ACHN (cell line): ENCODE measurements at regions not wholly inside any gene's neighbourhood (a gene's known extent, or its start where the extent isn't known, plus 50 kb on each side); places are given as distances from the start of the nearest gene placed in this dataset.

Experiments
- DNase-seq: peaks from one replicate; pipeline ENCODE4 v3.0.0-alpha.2; 2015
- in situ Hi-C: cut with HindIII; loops from 2 replicates; pipeline ENCODE4 v1.10.0; 2017; ENCODE audit warnings: low sequenced_read_pairs, low pct_ligation_motif_present, low pct_unique_long_range_greater_than_20kb

GRCh38 chr1:5343256-5344020 is 648.8 kb downstream of the NPHP4 start:
- in situ Hi-C loops = no loop called here
- no peak for DNase-seq

- no peak for DNase-seq
- in situ Hi-C loops = no loop called here
Observed at GRCh38 chr1:5342830-5343229, 649.4 kb downstream of the NPHP4 start.

GRCh38 chr1:5342172-5342571 is 650.1 kb downstream of the NPHP4 start:
- in situ Hi-C loops = no loop called here
- no peak for DNase-seq

- DNase-seq = no peak
- in situ Hi-C loops = no loop called here
Observed at GRCh38 chr1:5341471-5341870, 650.8 kb downstream of the NPHP4 start.

- in situ Hi-C loops = no loop called here
- no peak for DNase-seq
Observed at GRCh38 chr1:5340560-5341130, 651.6 kb downstream of the NPHP4 start.

- in situ Hi-C loops = no loop called here
- no peak for DNase-seq
Observed at GRCh38 chr1:5338466-5338865, 653.8 kb downstream of the NPHP4 start.

- in situ Hi-C loops = no loop called here
- DNase-seq = no peak
Observed at GRCh38 chr1:5333291-5333690, 658.9 kb downstream of the NPHP4 start.

- in situ Hi-C loops = no loop called here
- DNase-seq = no peak
Observed at GRCh38 chr1:5331101-5331500, 661.1 kb downstream of the NPHP4 start.

- in situ Hi-C loops = no loop called here
- DNase-seq = no peak
Observed at GRCh38 chr1:5329068-5329739, 663.0 kb downstream of the NPHP4 start.

GRCh38 chr1:5324883-5325282 is 667.3 kb downstream of the NPHP4 start:
- DNase-seq = no peak
- in situ Hi-C loops = no loop called here

- in situ Hi-C loops = no loop called here
- DNase-seq = no peak
Observed at GRCh38 chr1:5318143-5318816, 663.9 kb downstream of the AJAP1 start.

- no peak for DNase-seq
- in situ Hi-C loops = no loop called here
Observed at GRCh38 chr1:5317391-5317790, 663.0 kb downstream of the AJAP1 start.

GRCh38 chr1:5312862-5313261 is 658.5 kb downstream of the AJAP1 start:
- DNase-seq = no peak

GRCh38 chr1:5312293-5312674 is 657.9 kb downstream of the AJAP1 start:
- in situ Hi-C loops = no loop called here
- no peak for DNase-seq

More at GRCh38 chr1:5312862-5313261, 658.5 kb downstream of the AJAP1 start:
- in situ Hi-C loops = no loop called here

GRCh38 chr1:5311634-5312292 is 657.4 kb downstream of the AJAP1 start:
- in situ Hi-C loops = no loop called here
- no peak for DNase-seq

GRCh38 chr1:5311147-5311546 is 656.7 kb downstream of the AJAP1 start:
- in situ Hi-C loops = no loop called here
- no peak for DNase-seq

GRCh38 chr1:5308249-5308648 is 653.8 kb downstream of the AJAP1 start:
- in situ Hi-C loops = no loop called here
- no peak for DNase-seq

- DNase-seq = no peak
- in situ Hi-C loops = no loop called here
Observed at GRCh38 chr1:5304702-5305101, 650.3 kb downstream of the AJAP1 start.

- in situ Hi-C loops = no loop called here
- DNase-seq = no peak
Observed at GRCh38 chr1:5298376-5298775, 644.0 kb downstream of the AJAP1 start.
